Lower leg skin (tissue), 3 donors: ENCODE measurements at regions not wholly inside any gene's neighbourhood (a gene's known extent, or its start where the extent isn't known, plus 50 kb on each side); places are given as distances from the start of the nearest gene placed in this dataset.

Source experiments
- CTCF ChIP-seq, 3 donors: fragments of 450-650 bp; IDR thresholded peaks; one replicate each; pipeline ENCODE4 v1.5.1; 2016; ENCODE audit warnings: antibody characterized with exemption in 3 of 3, mild to moderate bottlenecking in 3 of 3, moderate library complexity in 2 of 3
- POLR2A ChIP-seq, 2 donors: fragments of 450-650 bp; IDR thresholded peaks; one replicate each; pipeline ENCODE4 v1.6.1; 2016 to 2017; ENCODE audit warnings: antibody characterized with exemption in 2 of 2, mild to moderate bottlenecking in 1 of 2, moderate library complexity in 1 of 2

GRCh38 chr2:7515327-7515726 is 598.1 kb downstream of the RNF144A start:
- TF ChIP-seq CTCF (IDR thresholded peaks at IDR 0.05): no peak
- TF ChIP-seq POLR2A (IDR thresholded peaks at IDR 0.05): no peak
